ENCODE measurements at regions not wholly inside any gene's neighbourhood (a gene's known extent, or its start where the extent isn't known, plus 50 kb on each side); places are given as distances from the start of the nearest gene placed in this dataset.

DNA sequence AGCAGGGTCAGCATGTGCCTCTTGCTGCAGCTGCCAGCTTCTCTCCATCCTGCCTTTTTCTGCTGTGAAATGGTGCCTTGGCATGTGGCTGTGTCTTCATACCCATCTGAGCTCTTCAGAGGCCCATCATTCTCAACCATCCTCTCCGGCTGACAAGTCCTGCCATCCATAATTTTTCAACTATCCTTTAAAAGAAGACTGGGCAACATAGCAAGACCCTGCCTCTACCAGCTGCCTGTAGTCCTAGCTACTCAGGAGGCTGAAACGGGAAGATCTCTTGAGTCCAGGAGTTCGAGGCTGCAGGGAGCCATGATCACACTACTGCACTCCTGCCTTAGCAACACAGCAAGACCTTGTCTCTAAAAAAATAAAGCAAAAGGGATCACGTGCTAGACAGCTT is 64.2 kb upstream of the TTC29 start:
- Histone ChIP-seq H3K27ac (ENCODE audit: low read depth in 2 of 2, low read length in 2 of 2) (no peak overlapping the region), H3K9ac (ENCODE audit: low read length in 3 of 3) (no peak overlapping the region), H3K4me3 (ENCODE audit: low read length in 3 of 3) (no peak overlapping the region), H3K9me3 (ENCODE audit: control insufficient read depth in 2 of 3, insufficient read depth in 1 of 3, low read length in 3 of 3) (no peaks in the 10 kb centered on the region), H3K27me3 (ENCODE audit: control insufficient read depth, insufficient read depth, low read length) (no peaks in the 10 kb centered on the region), H3K36me3 (ENCODE audit: control insufficient read depth in 2 of 3, insufficient read depth in 3 of 3, low read length in 3 of 3) (no peaks in the 10 kb centered on the region), H3K4me1 (ENCODE audit: control insufficient read depth in 2 of 3, insufficient read depth in 2 of 3, low read depth in 1 of 3, low read length in 3 of 3) (no peaks in the 10 kb centered on the region)
- FAIRE-seq, result no peak
- no peak for DNase-seq
- intact Hi-C loops (cut with DNase I), result loop anchor here (10.0 kb wide), 1 partner anchor 85 kb away; no protein-coding TSS in a partner anchor
- TF ChIP-seq, protein P1, sequence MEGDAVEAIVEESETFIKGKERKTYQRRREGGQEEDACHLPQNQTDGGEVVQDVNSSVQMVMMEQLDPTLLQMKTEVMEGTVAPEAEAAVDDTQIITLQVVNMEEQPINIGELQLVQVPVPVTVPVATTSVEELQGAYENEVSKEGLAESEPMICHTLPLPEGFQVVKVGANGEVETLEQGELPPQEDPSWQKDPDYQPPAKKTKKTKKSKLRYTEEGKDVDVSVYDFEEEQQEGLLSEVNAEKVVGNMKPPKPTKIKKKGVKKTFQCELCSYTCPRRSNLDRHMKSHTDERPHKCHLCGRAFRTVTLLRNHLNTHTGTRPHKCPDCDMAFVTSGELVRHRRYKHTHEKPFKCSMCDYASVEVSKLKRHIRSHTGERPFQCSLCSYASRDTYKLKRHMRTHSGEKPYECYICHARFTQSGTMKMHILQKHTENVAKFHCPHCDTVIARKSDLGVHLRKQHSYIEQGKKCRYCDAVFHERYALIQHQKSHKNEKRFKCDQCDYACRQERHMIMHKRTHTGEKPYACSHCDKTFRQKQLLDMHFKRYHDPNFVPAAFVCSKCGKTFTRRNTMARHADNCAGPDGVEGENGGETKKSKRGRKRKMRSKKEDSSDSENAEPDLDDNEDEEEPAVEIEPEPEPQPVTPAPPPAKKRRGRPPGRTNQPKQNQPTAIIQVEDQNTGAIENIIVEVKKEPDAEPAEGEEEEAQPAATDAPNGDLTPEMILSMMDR (IDR thresholded peaks at IDR 0.05; ENCODE audit: borderline replicate concordance, extremely low read depth, insufficient read depth), result no peak

DNA sequence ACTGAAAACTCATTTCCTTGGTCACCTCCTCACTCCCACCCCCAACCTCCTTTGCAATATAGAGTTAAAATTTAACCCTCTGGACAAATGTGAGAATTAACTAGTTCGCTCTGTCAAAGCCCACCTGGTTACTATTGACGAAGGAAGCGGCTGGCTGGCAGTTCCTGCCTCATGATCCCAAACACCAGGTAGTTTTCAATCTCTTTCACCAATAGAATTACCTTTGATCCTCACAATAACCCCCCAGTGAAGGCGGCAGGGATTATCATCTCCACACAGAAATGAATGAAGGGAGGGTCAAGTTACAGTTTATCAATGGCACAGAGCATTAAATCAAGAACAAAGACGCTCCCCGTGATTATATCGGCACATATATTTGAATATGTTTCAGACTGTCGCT is 65.7 kb upstream of the TTC29 start:
- DNase-seq, result peak in 3 of 5 donors; percentile 25 to 49 (median 48)
- Histone ChIP-seq H3K27me3 (ENCODE audit: control insufficient read depth, insufficient read depth, low read length) (no peaks in the 10 kb centered on the region), H3K4me3 (ENCODE audit: low read length in 3 of 3) (no peak overlapping the region), H3K27ac (ENCODE audit: low read depth in 2 of 2, low read length in 2 of 2) (no peak overlapping the region), H3K9me3 (ENCODE audit: control insufficient read depth in 2 of 3, insufficient read depth in 1 of 3, low read length in 3 of 3) (no peaks in the 10 kb centered on the region), H3K9ac (ENCODE audit: low read length in 3 of 3) (no peak overlapping the region), H3K36me3 (ENCODE audit: control insufficient read depth in 2 of 3, insufficient read depth in 3 of 3, low read length in 3 of 3) (no peaks in the 10 kb centered on the region), H3K4me1 (ENCODE audit: control insufficient read depth in 2 of 3, insufficient read depth in 2 of 3, low read depth in 1 of 3, low read length in 3 of 3) (no peaks in the 10 kb centered on the region)
- intact Hi-C loops (cut with DNase I), result loop anchor here (10.0 kb wide), 1 partner anchor 83 kb away; no protein-coding TSS in a partner anchor
- TF ChIP-seq, protein P1 (IDR thresholded peaks at IDR 0.05; ENCODE audit: borderline replicate concordance, extremely low read depth, insufficient read depth), result no peak
- no peak for FAIRE-seq

DNA sequence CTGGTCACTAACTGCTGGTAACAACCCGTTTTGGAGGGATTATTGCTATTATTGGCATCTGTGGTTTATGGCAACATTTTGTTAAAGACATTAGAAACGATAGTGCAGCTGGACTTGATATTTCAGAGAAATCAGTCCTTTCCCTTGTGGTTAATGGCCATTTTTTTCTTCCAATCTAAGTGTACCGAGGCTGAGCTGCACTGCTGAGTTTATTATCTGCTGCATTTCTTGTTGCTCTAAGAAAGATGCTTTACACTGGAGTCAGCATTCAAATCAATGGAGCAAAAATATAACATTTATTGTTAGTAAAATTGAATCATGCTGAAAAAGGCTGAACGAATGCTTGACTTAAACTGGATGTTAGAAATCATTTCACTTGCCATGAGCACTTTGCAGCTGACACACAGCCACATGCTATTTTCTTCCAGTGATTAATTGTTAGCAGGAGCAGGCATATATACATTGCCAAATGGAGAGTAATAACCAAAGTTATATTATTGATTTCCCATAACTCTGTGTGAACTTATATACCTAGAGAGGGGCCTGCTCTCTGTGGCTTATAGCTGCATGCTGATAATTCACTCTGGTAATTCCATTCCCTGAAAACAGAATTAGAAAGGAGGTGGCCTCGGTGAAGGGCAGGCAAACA is 66.5 kb upstream of the TTC29 start:
- Histone ChIP-seq H3K9me3 (ENCODE audit: control insufficient read depth in 2 of 3, insufficient read depth in 1 of 3, low read length in 3 of 3) (no peaks in the 10 kb centered on the region), H3K4me3 (ENCODE audit: low read length in 3 of 3) (no peak overlapping the region), H3K27me3 (ENCODE audit: control insufficient read depth, insufficient read depth, low read length) (no peaks in the 10 kb centered on the region), H3K9ac (ENCODE audit: low read length in 3 of 3) (no peak overlapping the region), H3K36me3 (ENCODE audit: control insufficient read depth in 2 of 3, insufficient read depth in 3 of 3, low read length in 3 of 3) (no peaks in the 10 kb centered on the region), H3K27ac (ENCODE audit: low read depth in 2 of 2, low read length in 2 of 2) (no peak overlapping the region), H3K4me1 (ENCODE audit: control insufficient read depth in 2 of 3, insufficient read depth in 2 of 3, low read depth in 1 of 3, low read length in 3 of 3) (no peaks in the 10 kb centered on the region)
- TF ChIP-seq, protein P1 (IDR thresholded peaks at IDR 0.05; ENCODE audit: borderline replicate concordance, extremely low read depth, insufficient read depth), result no peak
- FAIRE-seq (no peak), DNase-seq (peak in 1 of 5 donors; percentile 10)
- intact Hi-C loops (cut with DNase I), result loop anchor here (10.0 kb wide), 1 partner anchor 83 kb away; no protein-coding TSS in a partner anchor

Data from kidney (tissue), 13 donors.